ENCODE measurements at regions not wholly inside any gene's neighbourhood (a gene's known extent, or its start where the extent isn't known, plus 50 kb on each side); places are given as distances from the start of the nearest gene placed in this dataset.

DNA sequence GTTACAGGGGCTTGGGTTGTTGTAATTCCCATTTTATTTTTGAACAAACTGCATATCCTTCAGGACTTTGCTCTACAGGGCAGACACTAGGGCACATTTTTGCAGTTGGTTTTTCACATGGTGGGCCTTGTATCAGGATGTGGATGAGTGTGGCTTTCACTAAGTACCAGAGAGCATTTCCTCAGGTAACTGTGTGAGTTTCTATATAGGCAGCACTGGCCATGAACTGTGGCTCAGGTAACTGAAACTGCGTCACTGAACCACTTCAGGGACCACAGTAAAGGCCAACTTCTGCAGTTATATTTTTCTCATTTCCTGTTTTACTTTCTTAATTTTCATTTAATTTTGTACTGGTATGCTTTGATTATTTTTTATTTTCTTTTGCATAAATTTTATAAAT lies 166.5 kb downstream of the ZNF486 start:
- no peak for TF ChIP-seq GATA2 (IDR thresholded peaks at IDR 0.05; ENCODE audit: low read depth, low read length)
- no peak for TF ChIP-seq GATA3 (IDR thresholded peaks at IDR 0.05; ENCODE audit: low read depth, low read length)

DNA sequence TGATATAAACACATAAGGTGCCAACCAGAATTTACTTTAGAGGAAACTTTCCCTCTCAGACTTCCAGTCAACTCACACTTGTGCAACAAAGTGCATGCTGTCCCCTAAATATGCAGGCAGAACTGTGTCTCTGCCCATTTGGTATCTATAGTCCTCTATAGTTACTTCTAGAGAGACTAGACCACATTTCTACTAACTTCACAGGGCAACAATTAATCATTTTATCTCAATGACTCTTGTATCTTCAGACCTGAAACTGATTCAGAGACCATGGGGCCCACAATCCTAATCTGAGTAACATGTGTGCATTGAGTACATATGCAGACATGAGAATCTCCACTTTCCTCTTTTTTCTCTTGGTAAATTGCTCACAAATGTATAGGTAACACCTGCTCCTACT lies 158.1 kb downstream of the ZNF486 start:
- TF ChIP-seq GATA3 (IDR thresholded peaks at IDR 0.05; ENCODE audit: low read depth, low read length) (no peak), GATA2 (IDR thresholded peaks at IDR 0.05; ENCODE audit: low read depth, low read length) (no peak)

GRCh38 chr19:20321139-20321763 lies 154.2 kb downstream of the ZNF486 start:
- no peak for TF ChIP-seq GATA3 (IDR thresholded peaks at IDR 0.05; ENCODE audit: low read depth, low read length)
- no peak for TF ChIP-seq GATA2 (IDR thresholded peaks at IDR 0.05; ENCODE audit: low read depth, low read length)

- TF ChIP-seq GATA2 (IDR thresholded peaks at IDR 0.05; ENCODE audit: low read depth, low read length) (no peak), GATA3 (IDR thresholded peaks at IDR 0.05; ENCODE audit: low read depth, low read length) (no peak)
Observed at GRCh38 chr19:20320191-20320590, 153.2 kb downstream of the ZNF486 start.

DNA sequence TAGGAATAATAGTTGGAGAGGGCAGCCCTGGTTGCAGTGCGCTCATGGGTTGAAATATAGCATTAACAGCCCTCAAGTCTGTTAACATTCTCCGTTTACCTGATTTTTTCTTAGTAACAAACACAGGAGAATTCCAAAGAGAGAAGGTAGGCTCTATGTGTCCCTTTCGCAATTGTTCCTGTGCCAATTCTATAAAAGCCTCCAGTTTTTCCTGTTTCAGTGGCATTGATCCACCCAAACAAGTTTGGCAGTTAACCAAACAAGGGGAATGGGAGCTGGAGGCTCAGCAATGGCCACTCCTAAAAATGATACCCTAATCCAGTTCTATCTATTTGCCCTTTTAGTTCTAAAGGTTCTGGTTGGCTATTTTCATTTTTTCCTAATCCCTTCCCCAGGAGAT lies 151.6 kb downstream of the ZNF486 start:
- TF ChIP-seq GATA3 (IDR thresholded peaks at IDR 0.05; ENCODE audit: low read depth, low read length) (no peak), GATA2 (IDR thresholded peaks at IDR 0.05; ENCODE audit: low read depth, low read length) (no peak)

DNA sequence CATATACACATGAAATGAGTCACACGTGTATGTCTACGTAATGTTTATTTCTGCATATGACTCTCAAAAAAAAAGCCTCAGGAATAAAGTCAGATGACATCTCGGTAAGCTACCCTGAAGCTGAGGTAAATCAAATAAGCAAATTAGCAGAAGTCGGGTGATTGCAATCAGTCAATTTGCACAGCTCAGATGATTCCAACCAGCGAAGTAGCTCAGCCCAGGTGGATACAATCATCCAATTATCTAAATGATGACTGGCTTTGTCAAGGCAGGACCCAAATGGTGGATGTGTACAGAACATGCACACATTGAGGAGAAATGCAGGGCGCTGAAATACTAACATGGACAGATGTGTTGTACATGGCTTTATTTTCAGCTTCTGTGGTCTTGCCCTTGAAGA lies 148.5 kb downstream of the ZNF486 start:
- TF ChIP-seq GATA3 (IDR thresholded peaks at IDR 0.05; ENCODE audit: low read depth, low read length) = peak; percentile 92
- TF ChIP-seq GATA2 (IDR thresholded peaks at IDR 0.05; ENCODE audit: low read depth, low read length) = peak; percentile 97

GRCh38 chr19:20313894-20314293 lies 146.9 kb downstream of the ZNF486 start:
- TF ChIP-seq GATA3 (IDR thresholded peaks at IDR 0.05; ENCODE audit: low read depth, low read length) = peak; percentile 55
- TF ChIP-seq GATA2 (IDR thresholded peaks at IDR 0.05; ENCODE audit: low read depth, low read length) = peak; percentile 77

GRCh38 chr19:20307127-20307526 lies 140.1 kb downstream of the ZNF486 start:
- TF ChIP-seq GATA2 (IDR thresholded peaks at IDR 0.05; ENCODE audit: low read depth, low read length) (no peak), GATA3 (IDR thresholded peaks at IDR 0.05; ENCODE audit: low read depth, low read length) (no peak)

DNA sequence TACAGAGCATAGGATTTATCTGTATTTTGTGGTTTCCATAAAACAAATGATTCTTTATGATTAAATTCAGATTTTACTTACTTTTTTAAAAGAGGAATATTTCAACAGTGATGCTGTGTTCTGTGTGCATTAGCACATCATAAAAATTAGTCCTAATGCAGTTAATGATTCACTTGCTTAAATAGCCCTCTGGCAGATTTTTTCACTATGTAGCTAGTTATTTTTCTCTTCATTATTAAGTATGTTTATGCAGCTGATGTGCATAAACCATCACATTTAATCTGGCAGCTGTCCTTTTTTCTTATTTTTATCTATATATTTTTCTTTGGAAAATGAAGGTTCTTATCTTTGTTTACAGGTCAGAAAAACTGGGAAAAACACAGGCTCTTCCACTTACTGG lies 127.2 kb downstream of the ZNF486 start:
- TF ChIP-seq GATA2 (IDR thresholded peaks at IDR 0.05; ENCODE audit: low read depth, low read length) (no peak), GATA3 (IDR thresholded peaks at IDR 0.05; ENCODE audit: low read depth, low read length) (no peak)

GRCh38 chr19:20289186-20289585 lies 122.2 kb downstream of the ZNF486 start:
- no peak for TF ChIP-seq GATA3 (IDR thresholded peaks at IDR 0.05; ENCODE audit: low read depth, low read length)
- no peak for TF ChIP-seq GATA2 (IDR thresholded peaks at IDR 0.05; ENCODE audit: low read depth, low read length)

DNA sequence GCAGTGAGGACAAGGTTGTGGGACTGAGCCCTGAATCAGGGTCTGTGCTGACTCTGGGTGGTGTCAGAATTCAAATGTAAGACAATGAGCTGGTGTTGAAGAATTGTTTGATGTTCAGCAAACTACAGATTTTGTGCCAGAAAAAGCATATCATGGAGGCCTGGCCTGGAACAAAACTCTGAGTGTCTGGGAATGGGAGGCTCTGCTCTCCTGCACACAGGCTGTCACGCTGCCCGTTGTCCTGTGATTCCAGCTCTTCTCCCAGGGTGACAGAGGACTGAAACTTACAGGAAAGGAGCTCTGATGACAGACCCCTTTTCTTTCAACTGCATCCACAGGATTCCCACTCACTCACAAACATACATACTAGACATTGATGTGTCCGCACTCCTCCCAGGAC lies 120.1 kb downstream of the ZNF486 start:
- no peak for TF ChIP-seq GATA3 (IDR thresholded peaks at IDR 0.05; ENCODE audit: low read depth, low read length)
- TF ChIP-seq GATA2 (IDR thresholded peaks at IDR 0.05; ENCODE audit: low read depth, low read length) = no peak

DNA sequence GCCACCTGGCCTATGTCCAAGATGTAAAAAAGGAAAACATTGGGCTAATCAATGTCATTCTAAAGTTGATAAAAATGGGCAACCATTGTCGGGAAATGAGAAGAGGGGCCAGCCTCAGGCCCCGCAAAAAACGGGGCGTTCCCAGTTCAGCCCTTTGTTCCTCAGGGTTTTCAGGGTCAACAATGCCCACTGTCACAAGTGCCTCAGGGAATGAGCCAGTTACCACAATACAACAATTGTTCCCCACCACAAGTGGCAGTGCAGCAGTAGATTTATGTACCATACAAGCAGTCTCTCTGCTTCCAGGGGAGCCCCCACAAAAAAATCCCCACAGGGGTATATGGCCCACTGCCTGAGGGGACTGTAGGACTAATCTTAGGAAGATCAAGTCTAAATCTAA lies 112.5 kb downstream of the ZNF486 start:
- TF ChIP-seq GATA3 (IDR thresholded peaks at IDR 0.05; ENCODE audit: low read depth, low read length) = no peak
- no peak for TF ChIP-seq GATA2 (IDR thresholded peaks at IDR 0.05; ENCODE audit: low read depth, low read length)

DNA sequence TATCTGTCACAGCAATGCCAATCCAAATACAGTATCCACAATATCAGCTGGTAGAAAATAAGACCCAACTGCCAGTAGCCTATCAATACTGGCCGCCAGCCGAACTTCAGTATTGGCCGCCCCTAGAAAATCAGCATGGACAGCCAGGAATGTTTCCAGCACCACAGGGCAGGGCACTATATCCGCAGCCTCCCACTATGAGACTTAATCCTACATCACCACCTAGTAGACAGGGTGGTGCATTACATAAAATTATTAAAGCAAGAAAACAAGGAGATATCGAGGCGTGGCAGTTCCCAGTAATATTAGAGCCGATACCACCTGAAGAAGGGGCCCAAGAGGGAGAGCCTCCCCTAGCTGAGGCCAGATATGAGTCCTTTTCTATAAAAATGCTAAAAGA lies 111.3 kb downstream of the ZNF486 start:
- TF ChIP-seq GATA2 (IDR thresholded peaks at IDR 0.05; ENCODE audit: low read depth, low read length) (no peak), GATA3 (IDR thresholded peaks at IDR 0.05; ENCODE audit: low read depth, low read length) (no peak)

- no peak for TF ChIP-seq GATA3 (IDR thresholded peaks at IDR 0.05; ENCODE audit: low read depth, low read length)
- no peak for TF ChIP-seq GATA2 (IDR thresholded peaks at IDR 0.05; ENCODE audit: low read depth, low read length)
Observed at GRCh38 chr19:20276011-20276731, 109.2 kb downstream of the ZNF486 start.

- TF ChIP-seq GATA2 (IDR thresholded peaks at IDR 0.05; ENCODE audit: low read depth, low read length) (no peak), GATA3 (IDR thresholded peaks at IDR 0.05; ENCODE audit: low read depth, low read length) (no peak)
Observed at GRCh38 chr19:20273951-20274570, 107.0 kb downstream of the ZNF486 start.

All from SH-SY5Y (cell line).